HepG2 (cell line): ENCODE measurements at regions not wholly inside any gene's neighbourhood (a gene's known extent, or its start where the extent isn't known, plus 50 kb on each side); places are given as distances from the start of the nearest gene placed in this dataset.

Experiments used
- ATAC-seq: fragments of 200-7000 bp; cut with Tn5 transposase; 3 replicates; pipeline ENCODE4 v1.9.1; 2020; ENCODE audit warnings: mild to moderate bottlenecking, moderate library complexity
- BruUV-seq: library from RNA; stranded (reverse); fragments of 400-500 nt; replicated peaks from 2 replicates; lab custom pipeline; 2021; lab: Mats Ljungman, UMichigan
- CTCF ChIA-PET: fragments of 300-600 bp; formaldehyde crosslinking; extraction: SDS; loops from one replicate; lab custom pipeline; 2021; ENCODE audit warnings: low total read pairs, inconsistent platforms, low intra/inter-chr PET ratio; lab: Yijun Ruan, JAX
- POLR2A ChIA-PET: fragments of 350-600 bp; sonication (Branson Sonifier 250); formaldehyde crosslinking; loops from one replicate; lab custom pipeline; 2020; ENCODE audit warnings: antibody characterized with exemption, inconsistent platforms; lab: Yijun Ruan, JAX
- DNase-seq: peaks from one replicate; pipeline ENCODE4 v3.0.0-alpha.2; 2015; ENCODE audit warnings: low spot score
- FAIRE-seq: peaks from 3 replicates; lab custom pipeline; 2011; peaks lifted over from hg19 to GRCh38; lab: Jason Lieb, UNC
- H2AFZ ChIP-seq: one replicate; pipeline ENCODE4 v1.6.1; 2011; ENCODE audit warnings: low read length, inconsistent platforms
- H3K27ac ChIP-seq: fragments of 300-600 bp; 3 replicates; pipeline ENCODE4 v1.8.0; 2011; ENCODE audit warnings: mixed run types, mild to moderate bottlenecking, mixed read lengths, low read length, inconsistent platforms; ENCODE audit not compliant: insufficient read depth; ENCODE audit errors: extremely low read length
- H3K27me3 ChIP-seq, 2 experiments: fragments of 200-600 bp in 1 of 2; 2 replicates in 1 of 2; 3 replicates in 1 of 2; pipeline versions ENCODE4 v1.6.0 to v1.8.0; 2011; ENCODE audit warnings: low read length in 2 of 2, mild to moderate bottlenecking in 2 of 2, moderate library complexity in 2 of 2, inconsistent platforms in 1 of 2; ENCODE audit not compliant: insufficient read depth in 2 of 2, control insufficient read depth in 1 of 2
- H3K36me3 ChIP-seq, 2 experiments: fragments of 200-600 bp in 1 of 2; replicated peaks in 1 of 2; 2 replicates in 1 of 2; 3 replicates in 1 of 2; pipeline versions ENCODE4 v1.5.1 to v1.8.0; 2011; ENCODE audit warnings: low read length in 2 of 2, inconsistent platforms in 1 of 2; ENCODE audit not compliant: insufficient read depth in 2 of 2, control insufficient read depth in 1 of 2
- H3K4me1 ChIP-seq: 2 replicates; pipeline ENCODE4 v1.5.1; 2012; ENCODE audit warnings: low read length, inconsistent platforms; ENCODE audit not compliant: insufficient read depth
- H3K4me2 ChIP-seq: 2 replicates; pipeline ENCODE4 v1.6.0; 2011; ENCODE audit warnings: low read depth, low read length, inconsistent platforms
- H3K4me3 ChIP-seq, 3 experiments: fragments of 200-600 bp in 1 of 3; sonication (generic), shearing (Covaris generic) in 1 of 3; replicated peaks in 1 of 3; 2 replicates each; pipeline ENCODE4 v1.5.1; 2011 to 2016; ENCODE audit warnings: low read length in 3 of 3, inconsistent platforms in 2 of 3, low read depth in 2 of 3, mild to moderate bottlenecking in 2 of 3, control low read depth in 1 of 3, mixed read lengths in 1 of 3; ENCODE audit not compliant: insufficient read depth in 1 of 3
- H3K79me2 ChIP-seq: one replicate; pipeline ENCODE4 v1.6.1; 2011; ENCODE audit warnings: low read length, inconsistent platforms; ENCODE audit not compliant: insufficient read depth
- H3K9ac ChIP-seq: 2 replicates; pipeline ENCODE4 v1.6.0; 2011; ENCODE audit warnings: mild to moderate bottlenecking, low read depth, low read length, inconsistent platforms; ENCODE audit not compliant: insufficient read depth
- H3K9me3 ChIP-seq: 2 replicates; pipeline ENCODE4 v1.5.1; 2012; ENCODE audit warnings: mild to moderate bottlenecking, low read length
- H4K20me1 ChIP-seq: 2 replicates; pipeline ENCODE4 v1.6.0; 2011; ENCODE audit warnings: inconsistent platforms, mild to moderate bottlenecking, low read length, moderate library complexity; ENCODE audit not compliant: insufficient read depth
- AGO1 ChIP-seq: fragments of 200-400 bp; formaldehyde crosslinking; IDR thresholded peaks from 2 replicates; pipeline ENCODE4 v1.6.1; 2017; ENCODE audit warnings: mild to moderate bottlenecking, low read depth, low read length, moderate library complexity; ENCODE audit not compliant: poor library complexity, severe bottlenecking
- AKAP8 ChIP-seq: sonication (generic); formaldehyde crosslinking; IDR thresholded peaks from 2 replicates; pipeline ENCODE4 v1.5.1; 2020; ENCODE audit warnings: mild to moderate bottlenecking, missing genetic modification reagents
- ATF1 ChIP-seq: IDR thresholded peaks from 2 replicates; pipeline ENCODE4 v1.6.1; 2016; ENCODE audit warnings: mild to moderate bottlenecking, control low read depth
- MYC ChIP-seq: sonication (generic); formaldehyde crosslinking; IDR thresholded peaks from 2 replicates; pipeline ENCODE4 v1.9.0; 2021; ENCODE audit warnings: missing genetic modification reagents, borderline replicate concordance
- NFATC3 ChIP-seq: sonication (generic); formaldehyde crosslinking; IDR thresholded peaks from 2 replicates; pipeline ENCODE4 v1.5.1; 2020; ENCODE audit warnings: mild to moderate bottlenecking, missing genetic modification reagents
- NFYC ChIP-seq: IDR thresholded peaks from 2 replicates; pipeline ENCODE4 v1.6.1; 2016; ENCODE audit warnings: missing genetic modification reagents, missing compliant biosample characterization
- NR1H2 ChIP-seq: sonication (generic); formaldehyde crosslinking; IDR thresholded peaks from 2 replicates; pipeline ENCODE4 v1.8.1; 2022; ENCODE audit warnings: low read depth, missing genetic modification reagents, borderline replicate concordance
- ZNF460 ChIP-seq: sonication (generic); formaldehyde crosslinking; IDR thresholded peaks from 2 replicates; pipeline ENCODE4 v1.5.1; 2020; ENCODE audit warnings: missing genetic modification reagents, mild to moderate bottlenecking, borderline replicate concordance
- ZNF577 ChIP-seq: sonication (generic); formaldehyde crosslinking; IDR thresholded peaks from 2 replicates; pipeline ENCODE4 v1.4.0; 2020; ENCODE audit warnings: mild to moderate bottlenecking, low read depth, missing genetic modification reagents, borderline replicate concordance
- ZSCAN22 ChIP-seq: sonication (generic); formaldehyde crosslinking; IDR thresholded peaks from 2 replicates; pipeline ENCODE4 v1.4.0; 2020; ENCODE audit warnings: mild to moderate bottlenecking, missing genetic modification reagents
- WGBS: methylation state at CpG from one replicate; pipeline ENCODE4 v1.1.6; 2017; ENCODE audit warnings: low lambda C conversion rate; 5-methylcytosine and 5-hydroxymethylcytosine counted together
- in situ Hi-C: cut with HindIII; loops from 2 replicates; pipeline ENCODE4 v1.10.0; 2017; ENCODE audit warnings: low pct_unique_long_range_greater_than_20kb; ENCODE audit not compliant: extremely low pct_ligation_motif_present
- intact Hi-C: fragments of 100-400 bp; cut with micrococcal nuclease; formaldehyde crosslinking; loops from one replicate; pipeline ENCODE4 v1.10.0; 2022; ENCODE audit not compliant: unreplicated experiment
- TF ChIP-seq, protein P1 (sequence below): sonication (generic); formaldehyde crosslinking; conservative IDR thresholded peaks from 2 replicates; pipeline ENCODE4 v1.4.0; 2020; ENCODE audit warnings: missing genetic modification reagents
- TF ChIP-seq, protein P2 (sequence below): sonication (generic); formaldehyde crosslinking; IDR thresholded peaks from 2 replicates; pipeline ENCODE4 v1.4.0; 2020; ENCODE audit warnings: missing genetic modification reagents, borderline replicate concordance

DNA sequence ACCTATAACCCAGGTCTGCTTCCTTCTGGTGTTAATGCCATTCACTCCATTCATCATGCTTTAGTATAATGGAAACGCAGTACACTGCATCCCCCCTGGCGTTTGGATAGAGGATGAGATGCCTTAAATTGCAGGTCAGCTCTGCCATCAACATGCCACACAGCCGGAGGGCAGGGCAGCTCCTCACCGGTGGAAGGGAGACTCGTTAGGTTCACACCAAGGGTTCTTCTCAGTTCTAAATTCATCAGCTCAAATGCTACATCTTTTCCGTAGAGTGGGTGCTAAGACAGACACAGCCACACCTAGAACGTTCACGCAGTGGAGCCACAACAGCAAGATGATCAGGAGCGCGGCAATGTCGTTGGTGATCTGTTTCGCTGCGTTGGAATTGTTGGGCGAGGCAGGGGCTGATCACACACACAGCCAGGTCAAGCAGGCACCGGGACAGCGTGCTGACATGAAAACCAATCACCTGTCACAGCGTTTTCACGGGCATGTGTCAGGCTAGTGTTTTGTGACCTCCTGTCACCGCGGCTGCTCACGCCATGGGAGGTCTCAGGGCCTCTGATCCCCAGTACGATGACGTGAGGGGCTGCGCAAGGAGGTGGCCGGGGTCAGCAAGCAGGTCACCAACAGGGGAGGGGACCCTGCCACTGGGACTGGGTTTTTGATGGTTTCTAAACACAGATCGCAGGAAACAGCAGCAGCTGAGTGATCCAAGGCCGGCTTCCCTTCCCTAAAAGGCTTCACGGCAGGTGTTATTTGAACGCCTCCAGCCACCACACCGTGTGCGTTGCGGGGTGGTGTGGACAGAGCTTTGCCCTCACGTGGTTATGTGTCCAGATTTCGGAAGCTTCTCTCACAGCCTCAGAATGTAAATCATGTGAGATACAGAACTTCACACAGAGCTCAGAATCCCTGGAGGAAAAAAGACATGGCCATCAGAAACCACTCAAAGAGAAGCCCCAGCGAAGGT, 94.3 kb upstream of the IRS2 start:
- no peaks in the 10 kb centered on the region for H3K9me3 ChIP-seq
- FAIRE-seq (no peak), DNase-seq (no peak), ATAC-seq (no peak; the same call in 2 of the 3 replicates)
- no peak overlapping the region for H3K9ac ChIP-seq
- no peak overlapping the region for H3K4me2 ChIP-seq
- POLR2A ChIA-PET = no interaction called here
- in situ Hi-C loops = no loop called here
- CTCF ChIA-PET = no interaction called here
- no peak overlapping the region for H3K27ac ChIP-seq
- 0 out of 5 replicates have a peak, but pooled peaks cover 0 to 3% of the 10 kb centered on the region in 2 experiments for H3K27me3 ChIP-seq
- TF ChIP-seq, protein P1, sequence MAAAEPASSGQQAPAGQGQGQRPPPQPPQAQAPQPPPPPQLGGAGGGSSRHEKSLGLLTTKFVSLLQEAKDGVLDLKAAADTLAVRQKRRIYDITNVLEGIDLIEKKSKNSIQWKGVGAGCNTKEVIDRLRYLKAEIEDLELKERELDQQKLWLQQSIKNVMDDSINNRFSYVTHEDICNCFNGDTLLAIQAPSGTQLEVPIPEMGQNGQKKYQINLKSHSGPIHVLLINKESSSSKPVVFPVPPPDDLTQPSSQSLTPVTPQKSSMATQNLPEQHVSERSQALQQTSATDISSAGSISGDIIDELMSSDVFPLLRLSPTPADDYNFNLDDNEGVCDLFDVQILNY = no peak
- no peak for TF ChIP-seq ZNF577 (CRISPR knock-in tag)
- no peak for TF ChIP-seq AGO1
- TF ChIP-seq ZSCAN22 (CRISPR knock-in tag) = no peak
- TF ChIP-seq MYC (CRISPR knock-in tag) = no peak
- no TSS peak for BruUV-seq
- no peaks in the 10 kb centered on the region for H3K79me2 ChIP-seq
- intact Hi-C loops = no loop called here
- H3K4me1 ChIP-seq = no peaks in the 10 kb centered on the region
- H3K4me3 ChIP-seq = no peak overlapping the region
- 52% methylated on average over 32 of the region's 35 CpGs for WGBS
- no peaks in the 10 kb centered on the region for H4K20me1 ChIP-seq
- no peak overlapping the region for H2AFZ ChIP-seq
- H3K36me3 ChIP-seq = no peaks in the 10 kb centered on the region

DNA sequence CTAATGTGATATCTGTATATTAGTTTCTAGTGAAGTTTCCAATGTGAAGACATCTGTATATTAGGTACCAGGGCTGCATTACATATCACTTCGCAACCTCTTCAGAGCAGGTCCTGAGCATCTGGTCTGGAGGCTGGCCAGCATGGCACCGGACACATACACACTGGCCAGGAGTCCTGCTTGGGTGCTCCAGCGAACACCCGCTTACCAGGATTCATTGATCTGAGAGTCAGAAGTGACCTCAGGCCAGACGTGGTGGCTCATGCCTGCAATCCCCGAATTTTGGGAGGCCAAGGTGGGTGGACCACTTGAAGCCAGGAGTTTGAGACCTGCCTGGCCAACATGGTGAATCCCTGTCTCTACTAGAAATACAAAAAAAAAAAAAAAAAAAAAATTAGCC, 93.0 kb upstream of the IRS2 start:
- Histone ChIP-seq H3K27ac (no peak overlapping the region), H3K4me2 (no peak overlapping the region), H3K36me3 (no peaks in the 10 kb centered on the region), H3K4me1 (no peaks in the 10 kb centered on the region), H3K79me2 (no peaks in the 10 kb centered on the region), H3K9me3 (no peaks in the 10 kb centered on the region), H4K20me1 (no peaks in the 10 kb centered on the region), H3K4me3 (no peak overlapping the region), H3K9ac (no peak overlapping the region), H3K27me3 (0 out of 5 replicates have a peak, but pooled peaks cover 0 to 3% of the 10 kb centered on the region in 2 experiments), H2AFZ (no peak overlapping the region)
- CTCF ChIA-PET = no interaction called here
- POLR2A ChIA-PET = no interaction called here
- BruUV-seq = no TSS peak
- FAIRE-seq (no peak), DNase-seq (no peak), ATAC-seq (no peak)
- 33% methylated on average over 3 of the region's 6 CpGs for WGBS
- in situ Hi-C loops (no loop called here), intact Hi-C loops (no loop called here)
- TF ChIP-seq ATF1 (CRISPR knock-in tag) (no peak), NR1H2 (CRISPR knock-in tag) (no peak), AKAP8 (CRISPR knock-in tag) (no peak), ZNF460 (CRISPR knock-in tag) (no peak), NFYC (no peak), NFATC3 (CRISPR knock-in tag) (no peak)
- TF ChIP-seq, protein P2, sequence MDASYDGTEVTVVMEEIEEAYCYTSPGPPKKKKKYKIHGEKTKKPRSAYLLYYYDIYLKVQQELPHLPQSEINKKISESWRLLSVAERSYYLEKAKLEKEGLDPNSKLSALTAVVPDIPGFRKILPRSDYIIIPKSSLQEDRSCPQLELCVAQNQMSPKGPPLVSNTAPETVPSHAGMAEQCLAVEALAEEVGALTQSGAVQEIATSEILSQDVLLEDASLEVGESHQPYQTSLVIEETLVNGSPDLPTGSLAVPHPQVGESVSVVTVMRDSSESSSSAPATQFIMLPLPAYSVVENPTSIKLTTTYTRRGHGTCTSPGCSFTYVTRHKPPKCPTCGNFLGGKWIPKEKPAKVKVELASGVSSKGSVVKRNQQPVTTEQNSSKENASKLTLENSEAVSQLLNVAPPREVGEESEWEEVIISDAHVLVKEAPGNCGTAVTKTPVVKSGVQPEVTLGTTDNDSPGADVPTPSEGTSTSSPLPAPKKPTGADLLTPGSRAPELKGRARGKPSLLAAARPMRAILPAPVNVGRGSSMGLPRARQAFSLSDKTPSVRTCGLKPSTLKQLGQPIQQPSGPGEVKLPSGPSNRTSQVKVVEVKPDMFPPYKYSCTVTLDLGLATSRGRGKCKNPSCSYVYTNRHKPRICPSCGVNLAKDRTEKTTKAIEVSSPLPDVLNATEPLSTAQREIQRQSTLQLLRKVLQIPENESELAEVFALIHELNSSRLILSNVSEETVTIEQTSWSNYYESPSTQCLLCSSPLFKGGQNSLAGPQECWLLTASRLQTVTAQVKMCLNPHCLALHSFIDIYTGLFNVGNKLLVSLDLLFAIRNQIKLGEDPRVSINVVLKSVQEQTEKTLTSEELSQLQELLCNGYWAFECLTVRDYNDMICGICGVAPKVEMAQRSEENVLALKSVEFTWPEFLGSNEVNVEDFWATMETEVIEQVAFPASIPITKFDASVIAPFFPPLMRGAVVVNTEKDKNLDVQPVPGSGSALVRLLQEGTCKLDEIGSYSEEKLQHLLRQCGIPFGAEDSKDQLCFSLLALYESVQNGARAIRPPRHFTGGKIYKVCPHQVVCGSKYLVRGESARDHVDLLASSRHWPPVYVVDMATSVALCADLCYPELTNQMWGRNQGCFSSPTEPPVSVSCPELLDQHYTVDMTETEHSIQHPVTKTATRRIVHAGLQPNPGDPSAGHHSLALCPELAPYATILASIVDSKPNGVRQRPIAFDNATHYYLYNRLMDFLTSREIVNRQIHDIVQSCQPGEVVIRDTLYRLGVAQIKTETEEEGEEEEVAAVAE = no peak
